ENCODE measurements at regions not wholly inside any gene's neighbourhood (a gene's known extent, or its start where the extent isn't known, plus 50 kb on each side); places are given as distances from the start of the nearest gene placed in this dataset.
"Not testable (repeated sequence)": the region's sequence is repeated elsewhere in the genome, so short reads cannot be mapped to it uniquely, and the experiment has no call there.

GRCh38 chr7:34207810-34208209, 302.5 kb downstream of the BMPER start:
- DNase-seq: no peak

- DNase-seq: no peak
These were observed 303.7 kb downstream of the BMPER start for GRCh38 chr7:34208878-34209621.

- no peak for DNase-seq
These were observed 305.7 kb downstream of the BMPER start for GRCh38 chr7:34211018-34211417.

- DNase-seq: no peak
These were observed 312.6 kb downstream of the BMPER start for GRCh38 chr7:34217972-34218371.

GRCh38 chr7:34219153-34219718, 313.9 kb downstream of the BMPER start:
- DNase-seq: no peak

- no peak for DNase-seq
These were observed 315.3 kb downstream of the BMPER start for GRCh38 chr7:34220506-34221185.

GRCh38 chr7:34222316-34222715, 317.0 kb downstream of the BMPER start:
- DNase-seq: no peak

GRCh38 chr7:34222722-34223121, 317.4 kb downstream of the BMPER start:
- DNase-seq: no peak

- DNase-seq: no peak
These were observed 318.9 kb downstream of the BMPER start for GRCh38 chr7:34224281-34224680.

- DNase-seq: no peak
These were observed 319.9 kb downstream of the BMPER start for GRCh38 chr7:34225193-34225592.

- DNase-seq: no peak
These were observed 322.2 kb downstream of the BMPER start for GRCh38 chr7:34227525-34227924.

GRCh38 chr7:34235101-34235500, 329.8 kb downstream of the BMPER start:
- not testable (repeated sequence) for DNase-seq

- no peak for DNase-seq
These were observed 330.7 kb downstream of the BMPER start for GRCh38 chr7:34236057-34236456.

GRCh38 chr7:34236839-34237492, 331.6 kb downstream of the BMPER start:
- no peak for DNase-seq

GRCh38 chr7:34237493-34237849, 332.1 kb downstream of the BMPER start:
- DNase-seq: no peak

- no peak for DNase-seq
These were observed 335.1 kb downstream of the BMPER start for GRCh38 chr7:34240417-34240816.

- no peak for DNase-seq
These were observed 337.1 kb downstream of the BMPER start for GRCh38 chr7:34242391-34242790.

- DNase-seq: no peak
These were observed 339.9 kb downstream of the BMPER start for GRCh38 chr7:34245246-34245645.

GRCh38 chr7:34247468-34247867, 342.1 kb downstream of the BMPER start:
- no peak for DNase-seq

GRCh38 chr7:34249192-34249591, 343.9 kb downstream of the BMPER start:
- DNase-seq: no peak

- DNase-seq: no peak
These were observed 354.9 kb downstream of the BMPER start for GRCh38 chr7:34260279-34260678.

GRCh38 chr7:34263168-34263567, 357.8 kb downstream of the BMPER start:
- DNase-seq: no peak

GRCh38 chr7:34269084-34269483, 363.7 kb downstream of the BMPER start:
- DNase-seq: no peak

- DNase-seq: no peak
These were observed 370.3 kb downstream of the BMPER start for GRCh38 chr7:34275624-34276023.

Data from CD4-positive, alpha-beta T cell treated with Interleukin-10 for 1 hour (primary cell).